ENCODE measurements at regions not wholly inside any gene's neighbourhood (a gene's known extent, or its start where the extent isn't known, plus 50 kb on each side); places are given as distances from the start of the nearest gene placed in this dataset.

DNA sequence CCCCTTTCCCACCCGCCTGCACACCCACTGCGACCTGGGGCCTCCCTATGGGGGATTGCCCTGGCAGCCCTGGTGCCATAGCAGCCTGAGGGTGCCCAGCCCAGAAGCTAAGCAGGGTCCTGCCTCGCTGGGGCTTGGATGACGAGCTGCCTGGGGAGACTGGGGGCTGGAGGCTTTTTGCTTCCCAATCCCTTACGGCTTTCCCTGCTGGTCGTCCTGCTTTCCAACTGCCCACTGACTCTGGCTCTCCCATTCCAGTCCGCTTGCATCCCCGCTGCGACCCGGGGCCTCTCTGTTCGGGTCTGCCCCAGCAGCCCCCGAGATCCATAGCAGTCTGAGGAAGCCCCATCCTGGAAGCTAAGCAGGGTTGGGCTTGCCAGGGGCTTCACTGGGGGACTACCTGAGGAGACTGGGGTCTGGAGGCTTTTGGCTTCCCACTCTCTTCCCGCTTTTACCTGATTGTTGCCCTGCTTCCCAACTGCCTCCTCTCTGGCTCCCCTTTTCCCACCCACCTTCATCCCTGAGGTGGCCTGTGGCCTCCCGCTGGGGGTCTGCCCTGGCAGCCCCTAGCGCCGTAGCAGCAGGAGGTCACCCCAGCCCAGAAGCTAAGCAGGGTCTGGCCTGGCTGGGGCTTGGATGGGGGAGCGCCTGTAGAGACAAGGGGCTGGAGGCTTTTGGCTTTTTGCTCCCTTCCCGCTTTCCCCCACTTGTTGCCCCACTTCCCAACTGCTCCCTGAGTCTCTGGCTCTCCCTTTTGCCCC, 2292.8 kb downstream of the TP53TG3F start:
- TF ChIP-seq, protein P1, sequence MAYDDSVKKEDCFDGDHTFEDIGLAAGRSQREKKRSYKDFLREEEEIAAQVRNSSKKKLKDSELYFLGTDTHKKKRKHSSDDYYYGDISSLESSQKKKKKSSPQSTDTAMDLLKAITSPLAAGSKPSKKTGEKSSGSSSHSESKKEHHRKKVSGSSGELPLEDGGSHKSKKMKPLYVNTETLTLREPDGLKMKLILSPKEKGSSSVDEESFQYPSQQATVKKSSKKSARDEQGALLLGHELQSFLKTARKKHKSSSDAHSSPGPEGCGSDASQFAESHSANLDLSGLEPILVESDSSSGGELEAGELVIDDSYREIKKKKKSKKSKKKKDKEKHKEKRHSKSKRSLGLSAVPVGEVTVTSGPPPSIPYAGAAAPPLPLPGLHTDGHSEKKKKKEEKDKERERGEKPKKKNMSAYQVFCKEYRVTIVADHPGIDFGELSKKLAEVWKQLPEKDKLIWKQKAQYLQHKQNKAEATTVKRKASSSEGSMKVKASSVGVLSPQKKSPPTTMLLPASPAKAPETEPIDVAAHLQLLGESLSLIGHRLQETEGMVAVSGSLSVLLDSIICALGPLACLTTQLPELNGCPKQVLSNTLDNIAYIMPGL (CRISPR knock-in tag; IDR thresholded peaks at IDR 0.05), result no peak
- TF ChIP-seq MAFF (IDR thresholded peaks at IDR 0.05; ENCODE audit: low read length) (no peak), ZNF347 (CRISPR knock-in tag; IDR thresholded peaks at IDR 0.05; ENCODE audit: low read depth) (no peak), SMARCC2 (IDR thresholded peaks at IDR 0.05; ENCODE audit: low read depth) (no peak)
- TF ChIP-seq, protein P2, sequence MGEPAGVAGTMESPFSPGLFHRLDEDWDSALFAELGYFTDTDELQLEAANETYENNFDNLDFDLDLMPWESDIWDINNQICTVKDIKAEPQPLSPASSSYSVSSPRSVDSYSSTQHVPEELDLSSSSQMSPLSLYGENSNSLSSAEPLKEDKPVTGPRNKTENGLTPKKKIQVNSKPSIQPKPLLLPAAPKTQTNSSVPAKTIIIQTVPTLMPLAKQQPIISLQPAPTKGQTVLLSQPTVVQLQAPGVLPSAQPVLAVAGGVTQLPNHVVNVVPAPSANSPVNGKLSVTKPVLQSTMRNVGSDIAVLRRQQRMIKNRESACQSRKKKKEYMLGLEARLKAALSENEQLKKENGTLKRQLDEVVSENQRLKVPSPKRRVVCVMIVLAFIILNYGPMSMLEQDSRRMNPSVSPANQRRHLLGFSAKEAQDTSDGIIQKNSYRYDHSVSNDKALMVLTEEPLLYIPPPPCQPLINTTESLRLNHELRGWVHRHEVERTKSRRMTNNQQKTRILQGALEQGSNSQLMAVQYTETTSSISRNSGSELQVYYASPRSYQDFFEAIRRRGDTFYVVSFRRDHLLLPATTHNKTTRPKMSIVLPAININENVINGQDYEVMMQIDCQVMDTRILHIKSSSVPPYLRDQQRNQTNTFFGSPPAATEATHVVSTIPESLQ (CRISPR knock-in tag; IDR thresholded peaks at IDR 0.05), result no peak
- TF ChIP-seq, protein P3, sequence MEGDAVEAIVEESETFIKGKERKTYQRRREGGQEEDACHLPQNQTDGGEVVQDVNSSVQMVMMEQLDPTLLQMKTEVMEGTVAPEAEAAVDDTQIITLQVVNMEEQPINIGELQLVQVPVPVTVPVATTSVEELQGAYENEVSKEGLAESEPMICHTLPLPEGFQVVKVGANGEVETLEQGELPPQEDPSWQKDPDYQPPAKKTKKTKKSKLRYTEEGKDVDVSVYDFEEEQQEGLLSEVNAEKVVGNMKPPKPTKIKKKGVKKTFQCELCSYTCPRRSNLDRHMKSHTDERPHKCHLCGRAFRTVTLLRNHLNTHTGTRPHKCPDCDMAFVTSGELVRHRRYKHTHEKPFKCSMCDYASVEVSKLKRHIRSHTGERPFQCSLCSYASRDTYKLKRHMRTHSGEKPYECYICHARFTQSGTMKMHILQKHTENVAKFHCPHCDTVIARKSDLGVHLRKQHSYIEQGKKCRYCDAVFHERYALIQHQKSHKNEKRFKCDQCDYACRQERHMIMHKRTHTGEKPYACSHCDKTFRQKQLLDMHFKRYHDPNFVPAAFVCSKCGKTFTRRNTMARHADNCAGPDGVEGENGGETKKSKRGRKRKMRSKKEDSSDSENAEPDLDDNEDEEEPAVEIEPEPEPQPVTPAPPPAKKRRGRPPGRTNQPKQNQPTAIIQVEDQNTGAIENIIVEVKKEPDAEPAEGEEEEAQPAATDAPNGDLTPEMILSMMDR (IDR thresholded peaks at IDR 0.05 in 2 of 3, conservative IDR thresholded peaks at IDR 0.05 in 1 of 3; ENCODE audit: insufficient read depth in 2 of 3, low read depth in 1 of 3, low read length in 3 of 3), result no peak
- TF ChIP-seq, protein P4, sequence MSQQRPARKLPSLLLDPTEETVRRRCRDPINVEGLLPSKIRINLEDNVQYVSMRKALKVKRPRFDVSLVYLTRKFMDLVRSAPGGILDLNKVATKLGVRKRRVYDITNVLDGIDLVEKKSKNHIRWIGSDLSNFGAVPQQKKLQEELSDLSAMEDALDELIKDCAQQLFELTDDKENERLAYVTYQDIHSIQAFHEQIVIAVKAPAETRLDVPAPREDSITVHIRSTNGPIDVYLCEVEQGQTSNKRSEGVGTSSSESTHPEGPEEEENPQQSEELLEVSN (IDR thresholded peaks at IDR 0.05; ENCODE audit: borderline replicate concordance in 1 of 2, extremely low read depth in 1 of 2, insufficient read depth in 1 of 2, insufficient read length in 1 of 2, low read depth in 1 of 2, low read length in 1 of 2, poor library complexity in 1 of 2, severe bottlenecking in 1 of 2), result no peak

Measured in K562 (cell line).